ENCODE measurements at regions not wholly inside any gene's neighbourhood (a gene's known extent, or its start where the extent isn't known, plus 50 kb on each side); places are given as distances from the start of the nearest gene placed in this dataset.

GRCh38 chr14:98665007-98665406, 607.0 kb downstream of the BCL11B start:
- H3K36me3 Mint-ChIP-seq: no peaks in the 10 kb centered on the region
- no peak overlapping the region for H3K4me3 Mint-ChIP-seq
- peak overlapping the region in 1 of 3 donors; percentile 54 for H3K27ac Mint-ChIP-seq
- no peaks in the 10 kb centered on the region for H3K27me3 Mint-ChIP-seq
- peaks cover 0 to 5% (median 3%) of the 10 kb centered on the region in 3 donors for H3K9me3 Mint-ChIP-seq
- no peaks in the 10 kb centered on the region for H3K4me1 Mint-ChIP-seq

- H3K4me1 Mint-ChIP-seq: no peaks in the 10 kb centered on the region
- H3K36me3 Mint-ChIP-seq: no peaks in the 10 kb centered on the region
- H3K4me3 Mint-ChIP-seq: no peak overlapping the region
- no peaks in the 10 kb centered on the region for H3K27me3 Mint-ChIP-seq
- H3K27ac Mint-ChIP-seq: no peak overlapping the region
- H3K9me3 Mint-ChIP-seq: peaks cover 0 to 5% (median 3%) of the 10 kb centered on the region in 3 donors
Observed at GRCh38 chr14:98666545-98666944, 605.5 kb downstream of the BCL11B start.

- H3K27ac Mint-ChIP-seq: no peak overlapping the region
- no peaks in the 10 kb centered on the region for H3K27me3 Mint-ChIP-seq
- H3K4me3 Mint-ChIP-seq: no peak overlapping the region
- H3K4me1 Mint-ChIP-seq: no peaks in the 10 kb centered on the region
- H3K36me3 Mint-ChIP-seq: no peaks in the 10 kb centered on the region
- peaks cover 2 to 4% (median 2%) of the 10 kb centered on the region in 3 donors for H3K9me3 Mint-ChIP-seq
Observed at GRCh38 chr14:98682033-98682432, 590.0 kb downstream of the BCL11B start.

GRCh38 chr14:98682726-98683125, 589.3 kb downstream of the BCL11B start:
- Mint-ChIP-seq H3K36me3 (no peaks in the 10 kb centered on the region), H3K27me3 (no peaks in the 10 kb centered on the region), H3K4me1 (no peaks in the 10 kb centered on the region), H3K4me3 (no peak overlapping the region), H3K27ac (no peak overlapping the region), H3K9me3 (peaks cover 2 to 4% (median 2%) of the 10 kb centered on the region in 3 donors)

DNA sequence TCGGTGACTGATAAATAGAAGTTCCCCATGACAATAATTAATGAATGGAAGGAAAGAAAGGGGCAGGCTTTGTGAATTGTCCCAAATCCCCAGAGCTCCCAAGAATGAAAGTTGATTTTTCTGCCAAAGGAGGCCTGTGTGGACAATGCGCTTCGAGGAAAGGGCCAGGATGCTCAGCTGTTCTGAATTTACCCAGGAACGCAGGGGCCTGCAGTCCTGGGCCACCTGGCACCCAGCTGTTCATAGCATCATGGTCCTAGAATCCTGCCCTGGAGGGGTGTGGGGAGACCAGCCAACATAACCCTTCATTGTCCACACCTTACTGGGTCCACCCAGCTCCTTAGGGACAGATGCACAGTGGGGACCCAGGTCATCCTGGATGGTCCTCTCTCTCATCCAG, 587.5 kb downstream of the BCL11B start:
- no peaks in the 10 kb centered on the region for H3K36me3 Mint-ChIP-seq
- peak overlapping the region in 1 of 3 donors; percentile 47 for H3K27ac Mint-ChIP-seq
- no peaks in the 10 kb centered on the region for H3K27me3 Mint-ChIP-seq
- peaks cover 2 to 8% (median 6%) of the 10 kb centered on the region in 3 donors for H3K9me3 Mint-ChIP-seq
- no peaks in the 10 kb centered on the region for H3K4me1 Mint-ChIP-seq
- no peak overlapping the region for H3K4me3 Mint-ChIP-seq

DNA sequence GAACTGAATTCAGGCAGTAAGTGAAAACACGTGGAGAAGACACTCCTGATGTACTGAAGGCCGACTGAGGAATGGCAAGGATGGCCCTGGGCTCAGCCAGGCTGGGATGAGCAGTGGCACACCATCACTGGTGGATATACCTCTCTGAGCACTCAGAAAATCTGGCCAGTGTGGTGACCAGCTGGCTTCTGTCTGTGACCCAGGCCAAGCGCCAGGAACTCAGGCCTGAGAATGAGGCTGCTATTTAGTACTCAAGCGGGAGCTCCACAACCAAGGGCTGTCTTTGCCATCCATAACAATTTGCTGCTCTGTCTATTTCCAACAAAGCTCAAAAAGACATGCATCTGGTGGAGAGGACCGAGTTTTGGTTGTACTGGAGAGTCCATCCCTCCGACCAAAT, 586.3 kb downstream of the BCL11B start:
- Mint-ChIP-seq H3K9me3 (peaks cover 2 to 8% (median 6%) of the 10 kb centered on the region in 3 donors), H3K27ac (no peak overlapping the region), H3K4me1 (no peaks in the 10 kb centered on the region), H3K36me3 (no peaks in the 10 kb centered on the region), H3K27me3 (no peaks in the 10 kb centered on the region), H3K4me3 (no peak overlapping the region)

DNA sequence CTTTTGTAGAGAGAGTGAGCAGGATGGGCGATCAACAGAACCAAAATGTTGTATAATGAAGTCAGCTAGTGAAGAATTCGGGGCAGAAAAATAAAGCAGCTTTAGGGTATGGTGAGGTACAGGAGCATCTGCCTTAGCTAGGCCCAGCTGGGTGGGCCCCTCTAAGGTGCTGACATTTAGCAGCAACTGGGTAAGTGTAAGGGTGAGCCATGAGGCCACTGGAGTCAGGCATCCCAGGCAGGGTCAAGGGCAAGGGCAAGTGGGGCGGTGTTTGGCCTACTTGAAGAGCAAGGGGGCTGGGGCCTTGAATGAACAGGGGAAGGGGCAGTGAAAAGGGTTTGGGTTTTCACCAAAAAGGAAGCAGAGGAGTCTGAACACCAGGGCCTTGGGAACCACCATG, 583.6 kb downstream of the BCL11B start:
- Mint-ChIP-seq H3K4me1 (no peaks in the 10 kb centered on the region), H3K9me3 (peaks cover 4 to 8% (median 6%) of the 10 kb centered on the region in 3 donors), H3K27me3 (no peaks in the 10 kb centered on the region), H3K27ac (no peak overlapping the region), H3K36me3 (no peaks in the 10 kb centered on the region), H3K4me3 (no peak overlapping the region)

DNA sequence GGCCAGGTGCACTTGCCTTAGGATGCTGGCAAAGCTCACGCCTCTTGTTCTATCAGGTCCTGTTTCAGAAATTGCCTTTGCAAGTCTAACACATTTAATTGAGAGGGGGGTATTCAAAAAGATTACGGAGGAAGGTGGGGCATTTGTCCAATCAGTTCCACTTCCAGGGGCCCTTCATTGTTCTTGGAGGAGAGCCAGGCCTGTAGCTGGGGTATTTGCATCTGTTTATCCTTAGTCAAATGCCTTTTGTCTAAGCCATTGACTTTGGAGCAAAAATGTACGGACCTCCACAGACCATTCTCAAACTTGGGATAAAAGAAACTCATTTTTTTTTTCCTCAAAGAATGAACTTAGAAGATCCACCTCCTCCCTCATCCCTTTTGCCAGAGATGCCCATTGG, 582.0 kb downstream of the BCL11B start:
- H3K27me3 Mint-ChIP-seq: no peaks in the 10 kb centered on the region
- no peak overlapping the region for H3K27ac Mint-ChIP-seq
- no peaks in the 10 kb centered on the region for H3K4me1 Mint-ChIP-seq
- H3K36me3 Mint-ChIP-seq: no peaks in the 10 kb centered on the region
- H3K4me3 Mint-ChIP-seq: no peak overlapping the region
- peaks cover 4 to 8% (median 6%) of the 10 kb centered on the region in 3 donors for H3K9me3 Mint-ChIP-seq

DNA sequence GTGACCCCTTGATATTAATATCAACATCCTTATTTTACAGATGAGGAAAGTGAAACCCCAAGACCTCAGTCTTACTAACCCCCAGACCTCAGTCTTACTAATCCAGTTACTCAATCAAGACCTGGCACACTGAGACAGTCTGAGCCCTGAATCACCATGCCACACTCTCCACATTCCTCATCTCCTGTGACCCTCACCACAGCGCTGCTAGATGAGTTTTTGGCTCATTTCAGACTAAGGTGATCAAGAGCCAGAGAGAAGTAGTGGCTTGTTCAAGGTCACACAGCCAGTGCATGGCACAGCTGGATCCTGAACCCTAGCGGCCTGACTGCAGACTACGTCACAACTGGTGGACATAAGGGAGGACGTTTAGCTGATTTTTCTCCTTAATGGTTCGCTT, 579.2 kb downstream of the BCL11B start:
- no peaks in the 10 kb centered on the region for H3K36me3 Mint-ChIP-seq
- no peaks in the 10 kb centered on the region for H3K27me3 Mint-ChIP-seq
- no peaks in the 10 kb centered on the region for H3K4me1 Mint-ChIP-seq
- H3K27ac Mint-ChIP-seq: no peak overlapping the region
- peaks cover 4 to 19% (median 10%) of the 10 kb centered on the region in 3 donors for H3K9me3 Mint-ChIP-seq
- no peak overlapping the region for H3K4me3 Mint-ChIP-seq

DNA sequence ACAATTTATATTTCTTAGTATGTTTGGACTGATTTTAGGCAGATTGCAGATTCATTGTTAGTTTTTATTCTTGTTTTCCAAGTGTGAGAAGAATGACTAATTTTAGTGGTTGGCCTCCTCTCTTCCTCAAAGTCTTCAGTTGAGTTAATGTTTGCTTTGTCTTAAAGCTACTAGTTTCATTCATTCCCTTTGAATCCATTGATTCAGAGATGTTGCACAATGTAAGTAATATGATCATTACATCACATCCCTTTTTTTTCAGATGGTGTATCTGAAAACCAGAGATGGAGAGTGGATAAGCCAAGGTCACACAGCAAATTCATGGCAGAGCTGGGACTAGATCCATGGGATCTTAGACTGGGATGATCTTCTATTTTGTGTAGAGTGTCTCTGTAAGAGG, 577.5 kb downstream of the BCL11B start:
- Mint-ChIP-seq H3K9me3 (peaks cover 0 to 20% (median 14%) of the 10 kb centered on the region in 3 donors), H3K36me3 (no peaks in the 10 kb centered on the region), H3K4me1 (no peaks in the 10 kb centered on the region), H3K27me3 (no peaks in the 10 kb centered on the region), H3K27ac (no peak overlapping the region), H3K4me3 (no peak overlapping the region)

- Mint-ChIP-seq H3K36me3 (no peaks in the 10 kb centered on the region), H3K4me1 (no peaks in the 10 kb centered on the region), H3K9me3 (peaks cover 0 to 24% (median 14%) of the 10 kb centered on the region in 3 donors), H3K4me3 (no peak overlapping the region), H3K27ac (no peak overlapping the region), H3K27me3 (no peaks in the 10 kb centered on the region)
Observed at GRCh38 chr14:98695809-98696208, 576.2 kb downstream of the BCL11B start.

DNA sequence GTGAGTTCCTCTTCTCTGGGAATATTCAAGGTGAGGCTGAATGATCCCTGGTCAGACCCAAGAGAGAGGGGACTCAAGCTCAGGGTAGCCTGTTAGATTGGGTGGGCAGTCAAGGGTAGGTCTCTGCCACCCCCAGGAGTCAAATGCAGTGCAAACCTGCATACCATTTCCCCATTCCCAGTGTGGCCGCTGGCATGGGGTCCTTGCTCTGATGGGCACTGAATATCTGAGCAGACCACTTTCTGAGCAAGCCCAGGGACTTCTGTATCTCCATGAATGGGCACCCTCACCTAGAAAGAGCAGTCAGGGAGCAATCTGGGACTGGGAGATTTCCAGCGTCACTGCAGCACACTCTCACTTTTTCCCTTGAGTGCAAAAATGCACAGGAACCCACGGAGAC, 573.7 kb downstream of the BCL11B start:
- Mint-ChIP-seq H3K9me3 (peaks cover 3 to 32% (median 17%) of the 10 kb centered on the region in 3 donors), H3K27me3 (no peaks in the 10 kb centered on the region), H3K27ac (no peak overlapping the region), H3K36me3 (no peaks in the 10 kb centered on the region), H3K4me3 (no peak overlapping the region), H3K4me1 (no peaks in the 10 kb centered on the region)

- Mint-ChIP-seq H3K4me1 (no peaks in the 10 kb centered on the region), H3K27me3 (no peaks in the 10 kb centered on the region), H3K36me3 (no peaks in the 10 kb centered on the region), H3K9me3 (peaks cover 5 to 26% (median 14%) of the 10 kb centered on the region in 3 donors), H3K27ac (no peak overlapping the region), H3K4me3 (no peak overlapping the region)
Observed at GRCh38 chr14:98700748-98701147, 571.2 kb downstream of the BCL11B start.

- H3K27ac Mint-ChIP-seq: no peak overlapping the region
- H3K27me3 Mint-ChIP-seq: no peaks in the 10 kb centered on the region
- H3K9me3 Mint-ChIP-seq: peaks cover 5 to 23% (median 12%) of the 10 kb centered on the region in 3 donors
- no peaks in the 10 kb centered on the region for H3K36me3 Mint-ChIP-seq
- H3K4me3 Mint-ChIP-seq: no peak overlapping the region
- no peaks in the 10 kb centered on the region for H3K4me1 Mint-ChIP-seq
Observed at GRCh38 chr14:98701377-98701776, 570.6 kb downstream of the BCL11B start.

GRCh38 chr14:98704441-98704840, 567.6 kb downstream of the BCL11B start:
- H3K27me3 Mint-ChIP-seq: no peaks in the 10 kb centered on the region
- H3K4me3 Mint-ChIP-seq: no peak overlapping the region
- peaks cover 5 to 12% (median 9%) of the 10 kb centered on the region in 3 donors for H3K9me3 Mint-ChIP-seq
- H3K27ac Mint-ChIP-seq: no peak overlapping the region
- no peaks in the 10 kb centered on the region for H3K36me3 Mint-ChIP-seq
- no peaks in the 10 kb centered on the region for H3K4me1 Mint-ChIP-seq

DNA sequence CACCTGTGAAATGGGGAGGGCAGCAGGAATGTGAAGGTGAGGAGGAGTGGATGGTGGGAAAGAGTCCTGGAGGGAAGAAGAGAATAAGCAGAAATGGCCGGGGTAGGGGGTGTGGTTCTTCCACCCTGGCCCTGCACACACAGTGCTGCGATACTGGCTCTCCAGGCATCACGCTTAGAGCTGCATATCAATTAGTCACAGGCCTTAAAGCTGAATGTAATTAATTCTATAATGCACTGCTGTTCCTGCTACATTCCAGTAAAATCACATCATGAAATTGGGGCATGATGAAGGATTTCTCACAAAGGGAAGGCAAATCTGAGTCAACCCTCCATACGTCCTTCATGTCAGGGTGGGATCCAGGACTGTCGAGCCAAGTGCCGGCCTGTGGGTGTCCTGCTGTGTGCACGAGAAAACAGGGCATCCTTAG, 566.1 kb downstream of the BCL11B start:
- Mint-ChIP-seq H3K27me3 (no peaks in the 10 kb centered on the region), H3K27ac (no peak overlapping the region), H3K4me1 (no peaks in the 10 kb centered on the region), H3K4me3 (no peak overlapping the region), H3K9me3 (peaks cover 7 to 12% (median 8%) of the 10 kb centered on the region in 3 donors), H3K36me3 (no peaks in the 10 kb centered on the region)

DNA sequence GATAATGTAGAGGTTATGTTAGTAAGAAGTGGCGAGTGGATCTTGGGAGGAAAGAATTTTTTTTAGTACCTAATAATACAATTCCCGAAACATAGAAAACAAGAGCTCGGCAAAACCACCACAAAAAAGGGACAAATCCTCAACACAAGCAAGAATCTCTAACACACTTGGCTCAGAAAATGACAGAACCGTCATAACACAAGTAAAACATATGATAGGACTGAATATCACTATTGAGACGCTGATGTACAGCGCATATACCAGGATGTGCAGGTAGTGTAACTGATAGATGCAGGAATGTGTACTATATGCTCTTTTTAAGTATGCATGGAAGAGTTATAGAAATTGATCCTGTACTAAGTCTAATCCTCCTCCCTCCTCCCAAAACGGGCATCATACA, 564.5 kb downstream of the BCL11B start:
- no peaks in the 10 kb centered on the region for H3K27me3 Mint-ChIP-seq

More for the DNA sequence above, 564.5 kb downstream of the BCL11B start:
- Mint-ChIP-seq H3K36me3 (peaks cover 2% of the 10 kb centered on the region), H3K9me3 (peaks cover 4 to 9% (median 4%) of the 10 kb centered on the region in 3 donors), H3K4me3 (no peak overlapping the region), H3K27ac (no peak overlapping the region), H3K4me1 (no peaks in the 10 kb centered on the region)
